Neural cell (in vitro differentiated cells): ENCODE measurements at regions not wholly inside any gene's neighbourhood (a gene's known extent, or its start where the extent isn't known, plus 50 kb on each side); places are given as distances from the start of the nearest gene placed in this dataset.

Experiments
- H2AFZ ChIP-seq: fragments of 200-600, 300-800 bp; sonication (generic), shearing (Covaris generic); 2 replicates; pipeline ENCODE4 v1.6.0; 2014; ENCODE audit warnings: low read depth, mild to moderate bottlenecking, antibody characterized with exemption, low read length, moderate library complexity
- H3F3A ChIP-seq: fragments of 200-600 bp; shearing (Covaris generic); 2 replicates; pipeline ENCODE4 v1.6.1; 2016; ENCODE audit warnings: mild to moderate bottlenecking, moderate library complexity, mixed read lengths, antibody characterized with exemption, low read length; ENCODE audit not compliant: insufficient read depth, poor library complexity, severe bottlenecking
- H3K27ac ChIP-seq: fragments of 200-600, 300-800 bp; sonication (generic), shearing (Covaris generic); 2 replicates; pipeline ENCODE4 v1.5.1; 2014; ENCODE audit warnings: mild to moderate bottlenecking, low read length, moderate library complexity
- H3K27me3 ChIP-seq: fragments of 300-800, 200-600 bp; sonication (generic), shearing (Covaris generic); 2 replicates; pipeline ENCODE4 v1.6.0; 2014; ENCODE audit warnings: mild to moderate bottlenecking, low read depth, low read length, moderate library complexity; ENCODE audit not compliant: insufficient read depth
- H3K36me3 ChIP-seq: fragments of 300-800, 200-600 bp; sonication (generic), shearing (Covaris generic); 2 replicates; pipeline ENCODE4 v1.5.1; 2014; ENCODE audit warnings: mild to moderate bottlenecking, antibody characterized with exemption, low read length, moderate library complexity; ENCODE audit not compliant: insufficient read depth
- H3K4me2 ChIP-seq: fragments of 300-800, 200-600 bp; sonication (generic), shearing (Covaris generic); 2 replicates; pipeline ENCODE4 v1.6.0; 2014; ENCODE audit warnings: mild to moderate bottlenecking, low read length
- H3K4me3 ChIP-seq: fragments of 300-800, 200-600 bp; sonication (generic), shearing (Covaris generic); 2 replicates; pipeline ENCODE4 v1.5.1; 2014; ENCODE audit warnings: mild to moderate bottlenecking, low read length, moderate library complexity
- H3K79me2 ChIP-seq: fragments of 200-600 bp; shearing (Covaris generic); replicated peaks from 2 replicates; pipeline ENCODE4 v1.6.0; 2014; ENCODE audit warnings: mild to moderate bottlenecking, low read length, moderate library complexity; ENCODE audit not compliant: insufficient read depth
- H3K9ac ChIP-seq: fragments of 300-800, 200-600 bp; sonication (generic), shearing (Covaris generic); 2 replicates; pipeline ENCODE4 v1.6.1; 2016; ENCODE audit warnings: mild to moderate bottlenecking, low read length, mixed read lengths
- H3K9me2 ChIP-seq: fragments of 200-600 bp; shearing (Covaris generic); 2 replicates; pipeline ENCODE4 v1.6.1; 2016; ENCODE audit warnings: mild to moderate bottlenecking, low read length, mixed read lengths; ENCODE audit not compliant: insufficient read depth
- H3K9me3 ChIP-seq: fragments of 200-600, 300-800 bp; sonication (generic), shearing (Covaris generic); 2 replicates; pipeline ENCODE4 v1.6.1; 2016; ENCODE audit warnings: mild to moderate bottlenecking, mixed run types, low read length, moderate library complexity, mixed read lengths
- H4K20me1 ChIP-seq: fragments of 200-600 bp; shearing (Covaris generic); 2 replicates; pipeline ENCODE4 v1.6.1; 2016; ENCODE audit warnings: mild to moderate bottlenecking, mixed run types; ENCODE audit not compliant: insufficient read depth
- EP300 ChIP-seq: fragments of 450-650 bp; conservative IDR thresholded peaks from 2 replicates; pipeline ENCODE4 v1.6.1; 2014; ENCODE audit warnings: antibody characterized with exemption, mild to moderate bottlenecking, moderate library complexity; ENCODE audit not compliant: poor library complexity, severe bottlenecking
- EZH2 ChIP-seq: fragments of 200-600, 300-800 bp; shearing (Covaris generic), sonication (generic); IDR thresholded peaks from 2 replicates; pipeline ENCODE4 v1.6.1; 2014; ENCODE audit warnings: antibody characterized with exemption, low read length, borderline replicate concordance, mild to moderate bottlenecking; ENCODE audit not compliant: insufficient read depth, poor library complexity, severe bottlenecking
- MXI1 ChIP-seq: fragments of 450-650 bp; conservative IDR thresholded peaks from 2 replicates; pipeline ENCODE4 v1.6.1; 2014; ENCODE audit warnings: antibody characterized with exemption, mild to moderate bottlenecking; ENCODE audit not compliant: poor library complexity, severe bottlenecking
- POLR2AphosphoS5 ChIP-seq: IDR thresholded peaks from 2 replicates; pipeline ENCODE4 v1.6.1; 2012
- RAD21 ChIP-seq: fragments of 450-650 bp; conservative IDR thresholded peaks from 2 replicates; pipeline ENCODE4 v1.6.1; 2014; ENCODE audit warnings: antibody characterized with exemption, mild to moderate bottlenecking, moderate library complexity
- SMC3 ChIP-seq: fragments of 450-650 bp; conservative IDR thresholded peaks from 2 replicates; pipeline ENCODE4 v1.6.1; 2014; ENCODE audit warnings: antibody characterized with exemption, mild to moderate bottlenecking, moderate library complexity; ENCODE audit not compliant: poor library complexity
- TAF1 ChIP-seq: IDR thresholded peaks from 2 replicates; pipeline ENCODE4 v1.6.1; 2012; ENCODE audit warnings: low read depth
- TF ChIP-seq, protein P1 (sequence below): IDR thresholded peaks from 2 replicates; pipeline ENCODE4 v1.6.1; 2012; ENCODE audit warnings: borderline replicate concordance
- TF ChIP-seq, protein P2 (sequence below): fragments of 450-650 bp; IDR thresholded peaks from 2 replicates; pipeline ENCODE4 v1.5.1; 2014; ENCODE audit warnings: antibody characterized with exemption, mild to moderate bottlenecking, moderate library complexity; ENCODE audit not compliant: poor library complexity, severe bottlenecking

GRCh38 chrX:26387906-26388305 is 171.9 kb downstream of the MAGEB5 start:
- Histone ChIP-seq H4K20me1 (no peaks in the 10 kb centered on the region), H3K36me3 (no peaks in the 10 kb centered on the region), H3K9ac (no peak overlapping the region), H2AFZ (no peak overlapping the region), H3K79me2 (no peaks in the 10 kb centered on the region), H3K9me2 (no peaks in the 10 kb centered on the region), H3K27me3 (no peaks in the 10 kb centered on the region), H3K4me3 (no peak overlapping the region), H3K9me3 (no peaks in the 10 kb centered on the region), H3K4me2 (no peak overlapping the region), H3K27ac (no peak overlapping the region), H3F3A (no peaks in the 10 kb centered on the region)
- TF ChIP-seq RAD21, result no peak
- no peak for TF ChIP-seq SMC3
- TF ChIP-seq POLR2AphosphoS5, result no peak
- no peak for TF ChIP-seq MXI1
- no peak for TF ChIP-seq EZH2
- no peak for TF ChIP-seq EP300

GRCh38 chrX:26376037-26376708 is 160.2 kb downstream of the MAGEB5 start:
- Histone ChIP-seq H3K36me3 (no peaks in the 10 kb centered on the region), H3K4me3 (no peak overlapping the region), H3K27me3 (no peaks in the 10 kb centered on the region), H3K9me3 (no peaks in the 10 kb centered on the region), H3K9me2 (no peaks in the 10 kb centered on the region), H3K27ac (no peak overlapping the region), H3K4me2 (no peak overlapping the region), H2AFZ (no peak overlapping the region), H3K79me2 (no peaks in the 10 kb centered on the region), H3K9ac (no peak overlapping the region), H4K20me1 (no peaks in the 10 kb centered on the region), H3F3A (no peaks in the 10 kb centered on the region)
- TF ChIP-seq TAF1 (no peak), EZH2 (no peak), MXI1 (no peak), SMC3 (no peak), POLR2AphosphoS5 (no peak), EP300 (no peak), RAD21 (no peak)
- TF ChIP-seq, protein P1, sequence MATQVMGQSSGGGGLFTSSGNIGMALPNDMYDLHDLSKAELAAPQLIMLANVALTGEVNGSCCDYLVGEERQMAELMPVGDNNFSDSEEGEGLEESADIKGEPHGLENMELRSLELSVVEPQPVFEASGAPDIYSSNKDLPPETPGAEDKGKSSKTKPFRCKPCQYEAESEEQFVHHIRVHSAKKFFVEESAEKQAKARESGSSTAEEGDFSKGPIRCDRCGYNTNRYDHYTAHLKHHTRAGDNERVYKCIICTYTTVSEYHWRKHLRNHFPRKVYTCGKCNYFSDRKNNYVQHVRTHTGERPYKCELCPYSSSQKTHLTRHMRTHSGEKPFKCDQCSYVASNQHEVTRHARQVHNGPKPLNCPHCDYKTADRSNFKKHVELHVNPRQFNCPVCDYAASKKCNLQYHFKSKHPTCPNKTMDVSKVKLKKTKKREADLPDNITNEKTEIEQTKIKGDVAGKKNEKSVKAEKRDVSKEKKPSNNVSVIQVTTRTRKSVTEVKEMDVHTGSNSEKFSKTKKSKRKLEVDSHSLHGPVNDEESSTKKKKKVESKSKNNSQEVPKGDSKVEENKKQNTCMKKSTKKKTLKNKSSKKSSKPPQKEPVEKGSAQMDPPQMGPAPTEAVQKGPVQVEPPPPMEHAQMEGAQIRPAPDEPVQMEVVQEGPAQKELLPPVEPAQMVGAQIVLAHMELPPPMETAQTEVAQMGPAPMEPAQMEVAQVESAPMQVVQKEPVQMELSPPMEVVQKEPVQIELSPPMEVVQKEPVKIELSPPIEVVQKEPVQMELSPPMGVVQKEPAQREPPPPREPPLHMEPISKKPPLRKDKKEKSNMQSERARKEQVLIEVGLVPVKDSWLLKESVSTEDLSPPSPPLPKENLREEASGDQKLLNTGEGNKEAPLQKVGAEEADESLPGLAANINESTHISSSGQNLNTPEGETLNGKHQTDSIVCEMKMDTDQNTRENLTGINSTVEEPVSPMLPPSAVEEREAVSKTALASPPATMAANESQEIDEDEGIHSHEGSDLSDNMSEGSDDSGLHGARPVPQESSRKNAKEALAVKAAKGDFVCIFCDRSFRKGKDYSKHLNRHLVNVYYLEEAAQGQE, result no peak
- TF ChIP-seq, protein P2, sequence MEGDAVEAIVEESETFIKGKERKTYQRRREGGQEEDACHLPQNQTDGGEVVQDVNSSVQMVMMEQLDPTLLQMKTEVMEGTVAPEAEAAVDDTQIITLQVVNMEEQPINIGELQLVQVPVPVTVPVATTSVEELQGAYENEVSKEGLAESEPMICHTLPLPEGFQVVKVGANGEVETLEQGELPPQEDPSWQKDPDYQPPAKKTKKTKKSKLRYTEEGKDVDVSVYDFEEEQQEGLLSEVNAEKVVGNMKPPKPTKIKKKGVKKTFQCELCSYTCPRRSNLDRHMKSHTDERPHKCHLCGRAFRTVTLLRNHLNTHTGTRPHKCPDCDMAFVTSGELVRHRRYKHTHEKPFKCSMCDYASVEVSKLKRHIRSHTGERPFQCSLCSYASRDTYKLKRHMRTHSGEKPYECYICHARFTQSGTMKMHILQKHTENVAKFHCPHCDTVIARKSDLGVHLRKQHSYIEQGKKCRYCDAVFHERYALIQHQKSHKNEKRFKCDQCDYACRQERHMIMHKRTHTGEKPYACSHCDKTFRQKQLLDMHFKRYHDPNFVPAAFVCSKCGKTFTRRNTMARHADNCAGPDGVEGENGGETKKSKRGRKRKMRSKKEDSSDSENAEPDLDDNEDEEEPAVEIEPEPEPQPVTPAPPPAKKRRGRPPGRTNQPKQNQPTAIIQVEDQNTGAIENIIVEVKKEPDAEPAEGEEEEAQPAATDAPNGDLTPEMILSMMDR, result no peak
